CD14-positive monocyte (primary cell): ENCODE measurements at regions not wholly inside any gene's neighbourhood (a gene's known extent, or its start where the extent isn't known, plus 50 kb on each side); places are given as distances from the start of the nearest gene placed in this dataset.

Experiments used
- DNase-seq, 3 donors: peaks; one replicate each; pipeline ENCODE4 v3.0.0-alpha.2; 2011 to 2022
- H2AFZ ChIP-seq: 2 replicates; pipeline ENCODE4 v1.6.0; 2012; ENCODE audit warnings: mild to moderate bottlenecking, low read depth, low read length, inconsistent platforms; ENCODE audit not compliant: insufficient read depth, poor library complexity, severe bottlenecking
- H3K27ac ChIP-seq, 2 donors: 1 replicate in 1 of 2; 2 replicates in 1 of 2; pipeline ENCODE4 v1.5.1; 2012 to 2013; ENCODE audit warnings: low read length in 2 of 2, control low read depth in 1 of 2, inconsistent platforms in 1 of 2, low read depth in 1 of 2, mild to moderate bottlenecking in 1 of 2
- H3K27me3 ChIP-seq, 2 donors: one replicate each; pipeline versions ENCODE4 v1.6.0 to v1.6.1; 2011 to 2013; ENCODE audit warnings: low read length in 2 of 2; ENCODE audit not compliant: control insufficient read depth in 2 of 2, insufficient read depth in 2 of 2
- H3K36me3 ChIP-seq, 2 donors: replicated peaks in 1 of 2; 1 replicate in 1 of 2; 2 replicates in 1 of 2; pipeline versions ENCODE4 v1.5.1 to v1.6.1; 2012 to 2013; ENCODE audit warnings: low read length in 2 of 2, control low read depth in 1 of 2, inconsistent platforms in 1 of 2, mild to moderate bottlenecking in 1 of 2; ENCODE audit not compliant: insufficient read depth in 2 of 2, control insufficient read depth in 1 of 2
- H3K4me1 ChIP-seq, 2 donors: 1 replicate in 1 of 2; 2 replicates in 1 of 2; pipeline versions ENCODE4 v1.5.1 to v1.6.1; 2012 to 2013; ENCODE audit warnings: low read length in 2 of 2, control low read depth in 1 of 2, inconsistent platforms in 1 of 2, mild to moderate bottlenecking in 1 of 2, moderate library complexity in 1 of 2; ENCODE audit not compliant: insufficient read depth in 2 of 2, control insufficient read depth in 1 of 2
- H3K4me2 ChIP-seq: replicated peaks from 2 replicates; pipeline ENCODE3; 2012; ENCODE audit warnings: low read length, moderate library complexity, mild to moderate bottlenecking; ENCODE audit not compliant: poor library complexity, severe bottlenecking; ENCODE audit errors: extremely low read depth
- H3K4me3 ChIP-seq, 3 experiments: fragments of 200-600 bp in 1 of 3; sonication (generic) in 1 of 3; replicated peaks in 1 of 3; 1 replicate in 2 of 3; 2 replicates in 1 of 3; pipeline ENCODE4 v1.5.1; 2011 to 2013; ENCODE audit warnings: low read length in 3 of 3, mild to moderate bottlenecking in 3 of 3, control low read depth in 2 of 3, low read depth in 2 of 3, inconsistent platforms in 1 of 3, moderate library complexity in 1 of 3
- H3K79me2 ChIP-seq: 2 replicates; pipeline ENCODE4 v1.6.0; 2012; ENCODE audit warnings: mild to moderate bottlenecking, control low read depth, inconsistent platforms, low read length, moderate library complexity; ENCODE audit not compliant: insufficient read depth
- H3K9ac ChIP-seq: 2 replicates; pipeline ENCODE4 v1.6.0; 2017; ENCODE audit warnings: low read length, mild to moderate bottlenecking; ENCODE audit not compliant: insufficient read depth, poor library complexity, severe bottlenecking
- H3K9me3 ChIP-seq, 2 donors: replicated peaks in 1 of 2; 1 replicate in 1 of 2; 2 replicates in 1 of 2; pipeline versions ENCODE4 v1.5.1 to v1.6.1; 2012 to 2013; ENCODE audit warnings: low read length in 2 of 2, control low read depth in 1 of 2; ENCODE audit not compliant: control insufficient read depth in 1 of 2, insufficient read depth in 1 of 2
- H4K20me1 ChIP-seq: 2 replicates; pipeline ENCODE4 v1.6.0; 2012; ENCODE audit warnings: mild to moderate bottlenecking, low read length, control low read depth, moderate library complexity; ENCODE audit not compliant: insufficient read depth
- H3K27ac Mint-ChIP-seq, 7 donors: one replicate each; pipeline ENCODE4 v1.8.0; 2020; ENCODE audit warnings: mild to moderate bottlenecking in 7 of 7, mixed read lengths in 7 of 7, moderate library complexity in 6 of 7, inconsistent platforms in 2 of 7
- H3K27me3 Mint-ChIP-seq, 3 donors: one replicate each; pipeline ENCODE4 v1.8.0; 2021 to 2022; ENCODE audit warnings: low read depth in 3 of 3, mild to moderate bottlenecking in 3 of 3, mixed read lengths in 3 of 3, moderate library complexity in 3 of 3, inconsistent platforms in 1 of 3
- H3K36me3 Mint-ChIP-seq, 2 donors: one replicate each; pipeline ENCODE4 v1.8.0; 2020; ENCODE audit warnings: mixed read lengths in 2 of 2, inconsistent platforms in 1 of 2, mild to moderate bottlenecking in 1 of 2
- H3K4me1 Mint-ChIP-seq: one replicate; pipeline ENCODE4 v1.8.0; 2020; ENCODE audit warnings: mild to moderate bottlenecking, mixed read lengths
- H3K4me3 Mint-ChIP-seq, 2 donors: one replicate each; pipeline ENCODE4 v1.8.0; 2020; ENCODE audit warnings: mild to moderate bottlenecking in 2 of 2, mixed read lengths in 2 of 2, moderate library complexity in 1 of 2
- H3K9me3 Mint-ChIP-seq, 7 donors: one replicate each; pipeline ENCODE4 v1.8.0; 2020 to 2022; ENCODE audit warnings: mixed read lengths in 7 of 7, mild to moderate bottlenecking in 6 of 7, moderate library complexity in 6 of 7, inconsistent platforms in 2 of 7
- CTCF ChIP-seq: fragments of 200-600 bp; IDR thresholded peaks from one replicate; pipeline ENCODE4 v1.8.0; 2022; ENCODE audit warnings: antibody characterized with exemption, mild to moderate bottlenecking
- WGBS: methylation state at CpG from one replicate; pipeline ENCODE4 v1.1.5; 2013; ENCODE audit warnings: missing lambda C conversion rate; ENCODE audit not compliant: insufficient coverage; 5-methylcytosine and 5-hydroxymethylcytosine counted together
- intact Hi-C, 2 donors: fragments of 100-400 bp; cut with micrococcal nuclease; formaldehyde crosslinking; loops; one replicate each; pipeline versions ENCODE4 v1.15.0 to v1.15.1; 2023

- Histone ChIP-seq H3K9me3 (no peaks in the 10 kb centered on the region), H3K9ac (no peak overlapping the region), H3K27me3 (no peaks in the 10 kb centered on the region), H4K20me1 (no peaks in the 10 kb centered on the region), H3K4me1 (no peaks in the 10 kb centered on the region), H3K4me2 (no peak overlapping the region), H3K27ac (no peak overlapping the region), H3K79me2 (no peaks in the 10 kb centered on the region), H2AFZ (no peak overlapping the region), H3K4me3 (no peak overlapping the region), H3K36me3 (no peaks in the 10 kb centered on the region)
- DNase-seq, result no peak
- Mint-ChIP-seq H3K36me3 (no peaks in the 10 kb centered on the region), H3K9me3 (peaks cover 0 to 4% (median 0%) of the 10 kb centered on the region in 7 donors), H3K4me3 (no peak overlapping the region), H3K27ac (no peak overlapping the region), H3K4me1 (no peaks in the 10 kb centered on the region), H3K27me3 (no peaks in the 10 kb centered on the region)
- no CpG with 5 or more reads among the region's 1 CpG for WGBS
- intact Hi-C loops, result no loop called here
- no peak for TF ChIP-seq CTCF
Observed at GRCh38 chr2:81266106-81266505, 961.6 kb upstream of the LRRTM1 start.

DNA sequence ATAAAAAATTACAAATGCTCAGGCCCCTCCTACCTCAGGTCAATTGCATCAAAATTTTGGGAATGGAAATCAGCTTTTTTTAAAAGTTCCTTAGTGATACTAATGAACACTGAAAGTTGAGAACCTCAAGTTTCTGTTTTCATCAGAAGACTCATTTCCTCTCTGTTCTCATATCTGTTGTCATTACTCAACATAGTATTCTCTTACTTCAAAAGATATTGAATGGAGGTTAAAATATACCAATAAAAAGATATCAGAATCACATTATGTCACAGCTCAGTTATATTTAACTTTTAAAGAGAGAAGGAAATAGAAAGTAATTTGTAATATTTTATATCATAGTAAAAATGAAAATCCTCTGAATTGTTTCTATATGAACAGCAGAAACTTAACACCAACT, 959.4 kb upstream of the LRRTM1 start:
- H3K4me3 ChIP-seq, result no peak overlapping the region
- no peak overlapping the region for H3K4me2 ChIP-seq
- no peak overlapping the region for H3K9ac ChIP-seq
- H3K36me3 ChIP-seq, result no peaks in the 10 kb centered on the region
- intact Hi-C loops, result no loop called here
- no peak overlapping the region for H2AFZ ChIP-seq
- no peaks in the 10 kb centered on the region for H4K20me1 ChIP-seq
- H3K27ac Mint-ChIP-seq, result no peak overlapping the region
- H3K27me3 Mint-ChIP-seq, result no peaks in the 10 kb centered on the region
- H3K27me3 ChIP-seq, result no peaks in the 10 kb centered on the region
- H3K79me2 ChIP-seq, result no peaks in the 10 kb centered on the region
- no peaks in the 10 kb centered on the region for H3K9me3 ChIP-seq
- H3K9me3 Mint-ChIP-seq, result peaks cover 0 to 2% (median 0%) of the 10 kb centered on the region in 7 donors
- H3K36me3 Mint-ChIP-seq, result no peaks in the 10 kb centered on the region
- no peak overlapping the region for H3K4me3 Mint-ChIP-seq
- no peaks in the 10 kb centered on the region for H3K4me1 Mint-ChIP-seq
- no peak for TF ChIP-seq CTCF
- no peak overlapping the region for H3K27ac ChIP-seq
- no peak for DNase-seq
- no peaks in the 10 kb centered on the region for H3K4me1 ChIP-seq
